ENCODE measurements at regions not wholly inside any gene's neighbourhood (a gene's known extent, or its start where the extent isn't known, plus 50 kb on each side); places are given as distances from the start of the nearest gene placed in this dataset.

- no peak for TF ChIP-seq CTCF (conservative IDR thresholded peaks at IDR 0.05; ENCODE audit: control insufficient read depth, insufficient read depth, low read depth, low read length)
- no peak overlapping the region for H3K4me3 ChIP-seq (ENCODE audit: control insufficient read depth, low read depth, low read length)
- DNase-seq (ENCODE audit: low read depth), result no peak
These were observed 1351.9 kb upstream of the C9orf72 start for GRCh38 chr9:28925157-28925556.

DNA sequence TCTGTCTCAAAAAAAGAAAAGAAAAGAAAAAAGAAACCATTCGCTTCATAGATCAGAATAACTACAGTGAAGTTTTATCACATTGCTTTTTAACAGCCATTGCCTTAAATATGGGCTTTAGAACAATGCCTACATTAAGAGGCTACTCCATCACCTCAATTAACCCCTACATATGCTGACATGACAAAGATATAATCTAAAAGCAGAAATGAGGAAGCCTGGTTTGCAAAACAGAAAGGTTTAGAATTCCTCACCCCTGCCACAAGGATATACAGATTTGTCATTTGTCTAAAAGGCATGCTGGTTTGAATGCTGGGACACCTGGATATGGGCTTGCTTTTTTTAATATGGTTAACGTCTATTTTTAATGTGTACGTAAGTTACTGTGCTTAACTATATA is 1353.0 kb upstream of the C9orf72 start:
- no peak for DNase-seq (ENCODE audit: low read depth)
- H3K4me3 ChIP-seq (ENCODE audit: control insufficient read depth, low read depth, low read length), result no peak overlapping the region
- no peak for TF ChIP-seq CTCF (conservative IDR thresholded peaks at IDR 0.05; ENCODE audit: control insufficient read depth, insufficient read depth, low read depth, low read length)

- no peak for TF ChIP-seq CTCF (conservative IDR thresholded peaks at IDR 0.05; ENCODE audit: control insufficient read depth, insufficient read depth, low read depth, low read length)
- no peak overlapping the region for H3K4me3 ChIP-seq (ENCODE audit: control insufficient read depth, low read depth, low read length)
- no peak for DNase-seq (ENCODE audit: low read depth)
These were observed 1354.4 kb upstream of the C9orf72 start for GRCh38 chr9:28927691-28928090.

DNA sequence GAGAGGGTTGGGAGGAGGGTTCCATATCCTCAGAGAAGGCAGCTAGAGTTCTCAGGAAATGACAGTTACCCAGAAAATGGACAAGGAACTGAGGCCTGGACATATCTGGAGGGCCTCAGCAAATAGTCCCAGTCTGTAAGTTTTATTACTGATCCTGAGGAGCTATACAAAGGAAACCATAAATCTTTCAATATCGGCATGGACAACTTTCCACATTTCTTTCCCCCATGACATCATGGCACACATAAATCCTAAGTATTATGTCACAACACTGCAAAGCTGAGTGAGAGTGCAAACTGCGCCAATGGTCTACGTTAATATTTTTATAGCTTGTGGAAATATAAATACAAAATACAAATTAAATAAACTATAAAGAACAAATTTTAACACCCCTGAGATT is 1356.2 kb upstream of the C9orf72 start:
- H3K4me3 ChIP-seq (ENCODE audit: control insufficient read depth, low read depth, low read length), result no peak overlapping the region
- TF ChIP-seq CTCF (conservative IDR thresholded peaks at IDR 0.05; ENCODE audit: control insufficient read depth, insufficient read depth, low read depth, low read length), result no peak
- no peak for DNase-seq (ENCODE audit: low read depth)

GRCh38 chr9:28930766-28931165 is 1357.5 kb upstream of the C9orf72 start:
- H3K4me3 ChIP-seq (ENCODE audit: control insufficient read depth, low read depth, low read length), result no peak overlapping the region
- no peak for DNase-seq (ENCODE audit: low read depth)
- no peak for TF ChIP-seq CTCF (conservative IDR thresholded peaks at IDR 0.05; ENCODE audit: control insufficient read depth, insufficient read depth, low read depth, low read length)

DNA sequence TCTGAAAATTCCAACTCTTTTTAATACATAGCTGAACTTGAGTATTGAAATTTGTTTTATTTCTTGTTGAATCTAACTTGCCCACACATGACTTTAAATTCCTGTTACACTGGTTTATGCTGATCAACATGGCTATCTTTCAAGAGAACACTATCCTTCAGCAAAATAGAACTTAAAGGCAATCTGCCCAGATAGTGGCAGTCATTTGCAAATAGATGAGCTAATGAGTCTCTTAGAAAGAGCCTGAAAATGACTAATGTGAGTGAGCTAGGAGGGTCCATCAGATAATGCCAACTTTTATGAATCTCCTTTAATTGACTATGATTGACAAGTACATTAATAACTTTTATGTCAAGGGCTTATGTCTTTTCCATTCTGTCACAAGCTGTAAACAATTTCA is 1360.8 kb upstream of the C9orf72 start:
- no peak for DNase-seq (ENCODE audit: low read depth)

More for the DNA sequence above, 1360.8 kb upstream of the C9orf72 start:
- H3K4me3 ChIP-seq (ENCODE audit: control insufficient read depth, low read depth, low read length), result no peak overlapping the region
- TF ChIP-seq CTCF (conservative IDR thresholded peaks at IDR 0.05; ENCODE audit: control insufficient read depth, insufficient read depth, low read depth, low read length), result no peak
